GM23248 (cell line): ENCODE measurements at regions not wholly inside any gene's neighbourhood (a gene's known extent, or its start where the extent isn't known, plus 50 kb on each side); places are given as distances from the start of the nearest gene placed in this dataset.

ENCODE experiments used
- EZH2 ChIP-seq: fragments of 200-600 bp; sonication (generic); IDR thresholded peaks from 2 replicates; pipeline ENCODE4 v1.6.1; 2018; ENCODE audit warnings: antibody characterized with exemption, mild to moderate bottlenecking; ENCODE audit not compliant: insufficient read depth, poor library complexity, severe bottlenecking
- EZH2phosphoT487 ChIP-seq: fragments of 200-600 bp; sonication (generic); IDR thresholded peaks from 2 replicates; pipeline ENCODE4 v1.6.1; 2018; ENCODE audit warnings: antibody characterized with exemption, moderate library complexity, mild to moderate bottlenecking, low read depth; ENCODE audit not compliant: insufficient read depth

- no peak for TF ChIP-seq EZH2phosphoT487
- TF ChIP-seq EZH2, result no peak
Measured at GRCh38 chr1:5599541-5599940, 392.7 kb downstream of the NPHP4 start.
